ENCODE measurements at regions not wholly inside any gene's neighbourhood (a gene's known extent, or its start where the extent isn't known, plus 50 kb on each side); places are given as distances from the start of the nearest gene placed in this dataset.

GRCh38 chr3:157794771-157795170 lies 291.6 kb upstream of the VEPH1 start:
- no peak for DNase-seq

- DNase-seq: no peak
These were observed 290.5 kb upstream of the VEPH1 start for GRCh38 chr3:157793745-157794144.

- DNase-seq: no peak
These were observed 285.9 kb upstream of the VEPH1 start for GRCh38 chr3:157789162-157789561.

GRCh38 chr3:157786618-157787017 lies 283.4 kb upstream of the VEPH1 start:
- no peak for DNase-seq

- DNase-seq: no peak
These were observed 283.0 kb upstream of the VEPH1 start for GRCh38 chr3:157786211-157786610.

- no peak for DNase-seq
These were observed 282.0 kb upstream of the VEPH1 start for GRCh38 chr3:157785102-157785826.

- no peak for DNase-seq
These were observed 279.0 kb upstream of the VEPH1 start for GRCh38 chr3:157782236-157782635.

GRCh38 chr3:157776861-157777260 lies 273.6 kb upstream of the VEPH1 start:
- DNase-seq: no peak

GRCh38 chr3:157775446-157775845 lies 272.2 kb upstream of the VEPH1 start:
- DNase-seq: no peak

GRCh38 chr3:157769378-157769777 lies 266.2 kb upstream of the VEPH1 start:
- no peak for DNase-seq

GRCh38 chr3:157767607-157768006 lies 264.4 kb upstream of the VEPH1 start:
- no peak for DNase-seq

GRCh38 chr3:157763644-157764043 lies 260.4 kb upstream of the VEPH1 start:
- no peak for DNase-seq

- DNase-seq: no peak
These were observed 256.1 kb upstream of the VEPH1 start for GRCh38 chr3:157759311-157759710.

GRCh38 chr3:157755233-157755632 lies 252.0 kb upstream of the VEPH1 start:
- no peak for DNase-seq

- DNase-seq: no peak
These were observed 251.2 kb upstream of the VEPH1 start for GRCh38 chr3:157754451-157754850.

- no peak for DNase-seq
These were observed 250.5 kb upstream of the VEPH1 start for GRCh38 chr3:157753787-157754136.

- no peak for DNase-seq
These were observed 250.0 kb upstream of the VEPH1 start for GRCh38 chr3:157752956-157753786.

- no peak for DNase-seq
These were observed 249.3 kb upstream of the VEPH1 start for GRCh38 chr3:157752554-157752953.

- no peak for DNase-seq
These were observed 248.2 kb upstream of the VEPH1 start for GRCh38 chr3:157751386-157751785.

GRCh38 chr3:157746391-157746790 lies 243.2 kb upstream of the VEPH1 start:
- DNase-seq: no peak

GRCh38 chr3:157741607-157742006 lies 238.4 kb upstream of the VEPH1 start:
- no peak for DNase-seq

GRCh38 chr3:157738441-157738840 lies 235.2 kb upstream of the VEPH1 start:
- DNase-seq: no peak

- DNase-seq: no peak
These were observed 215.6 kb upstream of the VEPH1 start for GRCh38 chr3:157718800-157719199.

GRCh38 chr3:157713101-157713500 lies 209.9 kb upstream of the VEPH1 start:
- no peak for DNase-seq

GRCh38 chr3:157705258-157705657 lies 202.0 kb upstream of the VEPH1 start:
- no peak for DNase-seq
